HG03066 (cell line): ENCODE measurements at regions not wholly inside any gene's neighbourhood (a gene's known extent, or its start where the extent isn't known, plus 50 kb on each side); places are given as distances from the start of the nearest gene placed in this dataset.
A peak's percentile ranks its signal among the peaks of the same experiment; 100 is the strongest.

Source experiments
- ATAC-seq: cut with Tn5 transposase; IDR thresholded peaks from one replicate; pipeline ENCODE4 v1.9.1; 2021; ENCODE audit warnings: low read depth; ENCODE audit not compliant: unreplicated experiment

GRCh38 chr6:134117409-134117808 is 65.0 kb upstream of the SLC2A12 start:
- no peak for ATAC-seq

GRCh38 chr6:134115715-134116074 is 63.3 kb upstream of the SLC2A12 start:
- ATAC-seq = no peak

GRCh38 chr6:134114918-134115714 is 62.7 kb upstream of the SLC2A12 start:
- ATAC-seq = no peak

GRCh38 chr6:134114489-134114888 is 62.1 kb upstream of the SLC2A12 start:
- no peak for ATAC-seq

- no peak for ATAC-seq
Observed at GRCh38 chr6:134111726-134112125, 59.3 kb upstream of the SLC2A12 start.

GRCh38 chr6:134111062-134111677 is 58.7 kb upstream of the SLC2A12 start:
- ATAC-seq = peak; percentile 71

- ATAC-seq = no peak
Observed at GRCh38 chr6:134106702-134107101, 54.3 kb upstream of the SLC2A12 start.

- no peak for ATAC-seq
Observed at GRCh38 chr6:134105940-134106339, 53.5 kb upstream of the SLC2A12 start.

- no peak for ATAC-seq
Observed at GRCh38 chr6:134103006-134103405, 50.6 kb upstream of the SLC2A12 start.
